Spleen (tissue), 11 donors: ENCODE measurements at regions not wholly inside any gene's neighbourhood (a gene's known extent, or its start where the extent isn't known, plus 50 kb on each side); places are given as distances from the start of the nearest gene placed in this dataset.

ENCODE experiments used
- DNase-seq: peaks from one replicate; pipeline ENCODE4 v3.0.0-alpha.2; 2020
- H3K27ac ChIP-seq, 8 donors: fragments of 200-600 bp; sonication (generic) in 7 of 8; 1 replicate in 4 of 8; 2 replicates in 4 of 8; pipeline versions ENCODE4 v1.5.0 to v1.8.0; 2016 to 2021; ENCODE audit warnings: inconsistent platforms in 4 of 8, mild to moderate bottlenecking in 4 of 8, moderate library complexity in 1 of 8
- H3K27me3 ChIP-seq, 7 donors: fragments of 200-600 bp; sonication (generic) in 6 of 7; replicated peaks in 1 of 7; 1 replicate in 4 of 7; 2 replicates in 3 of 7; pipeline versions ENCODE4 v1.5.0 to v1.8.0; 2016 to 2021; ENCODE audit warnings: inconsistent platforms in 3 of 7, mild to moderate bottlenecking in 1 of 7
- H3K36me3 ChIP-seq, 6 donors: fragments of 200-600 bp; sonication (generic) in 5 of 6; 1 replicate in 4 of 6; 2 replicates in 2 of 6; pipeline versions ENCODE4 v1.5.0 to v1.8.0; 2016 to 2021; ENCODE audit warnings: inconsistent platforms in 2 of 6
- H3K4me1 ChIP-seq, 6 donors: fragments of 200-600 bp; sonication (generic) in 5 of 6; 1 replicate in 3 of 6; 2 replicates in 3 of 6; pipeline versions ENCODE4 v1.5.0 to v1.8.0; 2016 to 2021; ENCODE audit warnings: inconsistent platforms in 3 of 6
- H3K4me3 ChIP-seq, 8 donors: fragments of 200-600 bp; sonication (generic) in 7 of 8; 1 replicate in 4 of 8; 2 replicates in 4 of 8; pipeline versions ENCODE4 v1.5.0 to v1.8.0; 2016 to 2021; ENCODE audit warnings: inconsistent platforms in 4 of 8, mild to moderate bottlenecking in 4 of 8, moderate library complexity in 2 of 8
- H3K9me3 ChIP-seq, 8 donors: fragments of 200-600 bp; sonication (generic) in 7 of 8; 1 replicate in 4 of 8; 2 replicates in 4 of 8; pipeline versions ENCODE4 v1.5.0 to v1.8.0; 2016 to 2021; ENCODE audit warnings: inconsistent platforms in 4 of 8
- POLR2A ChIP-seq, 3 donors: fragments of 450-650 bp; IDR thresholded peaks; one replicate each; pipeline ENCODE4 v1.5.1; 2017; ENCODE audit warnings: antibody characterized with exemption in 3 of 3, mild to moderate bottlenecking in 1 of 3
- POLR2AphosphoS5 ChIP-seq, 3 donors: sonication (generic); formaldehyde crosslinking; IDR thresholded peaks; one replicate each; pipeline ENCODE4 v1.5.1; 2017; ENCODE audit warnings: antibody characterized with exemption in 3 of 3
- WGBS, 5 donors: extraction: QIAGEN DNeasy Blood & Tissue Kit in 3 of 5; methylation state at CpG; one replicate each; pipeline versions ENCODE4 v1.1.5 to v1.1.7; 2013 to 2018; 5-methylcytosine and 5-hydroxymethylcytosine counted together
- intact Hi-C: fragments of 100-400 bp; cut with DNase I; formaldehyde crosslinking; loops from one replicate; pipeline ENCODE4 v1.15.0; 2023; ENCODE audit warnings: low total_unique reads
- TF ChIP-seq, protein P1 (sequence below), 11 experiments: fragments of 200-600 bp in 7 of 11; fragments of 450-650 bp in 4 of 11; sonication (generic) in 4 of 11; IDR thresholded peaks in 8 of 11; conservative IDR thresholded peaks in 3 of 11; 1 replicate in 7 of 11; 2 replicates in 4 of 11; pipeline versions ENCODE4 v1.4.0 to v1.8.0; 2016 to 2021; ENCODE audit warnings: antibody characterized with exemption in 11 of 11, inconsistent platforms in 4 of 11, mild to moderate bottlenecking in 1 of 11
- donor health status: healthy with polysubstance abuse.
- donor health status: DM: no; HTN: no; CAD: no; lungs with moderate emphysema.
- donor health status: DM: no; HTN: no; CAD: no.
- donor health status: Bipolar disorder and iron deficiency.
- donor health status: healthy.
- donor health status: DM: no; HTN: no; CAD: no.
- donor health status: DM: yes; HTN: yes; CAD: no.

- Histone ChIP-seq H3K27me3 (no peaks in the 10 kb centered on the region), H3K4me1 (no peaks in the 10 kb centered on the region), H3K27ac (no peak overlapping the region), H3K36me3 (no peaks in the 10 kb centered on the region), H3K4me3 (no peak overlapping the region), H3K9me3 (peaks cover 0 to 18% (median 0%) of the 10 kb centered on the region in 8 donors)
- TF ChIP-seq POLR2AphosphoS5 (IDR thresholded peaks at IDR 0.05), result no peak
- no peak for TF ChIP-seq POLR2A (IDR thresholded peaks at IDR 0.05)
- TF ChIP-seq, protein P1, sequence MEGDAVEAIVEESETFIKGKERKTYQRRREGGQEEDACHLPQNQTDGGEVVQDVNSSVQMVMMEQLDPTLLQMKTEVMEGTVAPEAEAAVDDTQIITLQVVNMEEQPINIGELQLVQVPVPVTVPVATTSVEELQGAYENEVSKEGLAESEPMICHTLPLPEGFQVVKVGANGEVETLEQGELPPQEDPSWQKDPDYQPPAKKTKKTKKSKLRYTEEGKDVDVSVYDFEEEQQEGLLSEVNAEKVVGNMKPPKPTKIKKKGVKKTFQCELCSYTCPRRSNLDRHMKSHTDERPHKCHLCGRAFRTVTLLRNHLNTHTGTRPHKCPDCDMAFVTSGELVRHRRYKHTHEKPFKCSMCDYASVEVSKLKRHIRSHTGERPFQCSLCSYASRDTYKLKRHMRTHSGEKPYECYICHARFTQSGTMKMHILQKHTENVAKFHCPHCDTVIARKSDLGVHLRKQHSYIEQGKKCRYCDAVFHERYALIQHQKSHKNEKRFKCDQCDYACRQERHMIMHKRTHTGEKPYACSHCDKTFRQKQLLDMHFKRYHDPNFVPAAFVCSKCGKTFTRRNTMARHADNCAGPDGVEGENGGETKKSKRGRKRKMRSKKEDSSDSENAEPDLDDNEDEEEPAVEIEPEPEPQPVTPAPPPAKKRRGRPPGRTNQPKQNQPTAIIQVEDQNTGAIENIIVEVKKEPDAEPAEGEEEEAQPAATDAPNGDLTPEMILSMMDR (IDR thresholded peaks at IDR 0.05 in 8 of 11, conservative IDR thresholded peaks at IDR 0.05 in 3 of 11), result no peak
- 74 to 87% (median 77%) methylated on average over 5 of the region's 5 CpGs for WGBS, 5 donors
- intact Hi-C loops, result no loop called here
- DNase-seq, result no peak
These were observed 2458.3 kb upstream of the PCDH20 start for GRCh38 chr13:63873936-63874335.

GRCh38 chr13:63864171-63864902, 2448.7 kb upstream of the PCDH20 start:
- Histone ChIP-seq H3K4me1 (no peaks in the 10 kb centered on the region), H3K36me3 (no peaks in the 10 kb centered on the region), H3K4me3 (no peak overlapping the region), H3K27ac (no peak overlapping the region), H3K9me3 (peaks cover 0 to 9% (median 0%) of the 10 kb centered on the region in 8 donors), H3K27me3 (no peaks in the 10 kb centered on the region)
- TF ChIP-seq POLR2AphosphoS5 (IDR thresholded peaks at IDR 0.05), result no peak
- no peak for TF ChIP-seq POLR2A (IDR thresholded peaks at IDR 0.05)
- TF ChIP-seq, protein P1 (IDR thresholded peaks at IDR 0.05 in 8 of 11, conservative IDR thresholded peaks at IDR 0.05 in 3 of 11), result no peak
- no peak for DNase-seq
- intact Hi-C loops, result no loop called here
- WGBS, 5 donors, result 78 to 88% (median 81%) methylated on average over 3 of the region's 3 CpGs

- Histone ChIP-seq H3K36me3 (no peaks in the 10 kb centered on the region), H3K27me3 (no peaks in the 10 kb centered on the region), H3K4me3 (no peak overlapping the region), H3K9me3 (peaks cover 0 to 6% (median 0%) of the 10 kb centered on the region in 8 donors), H3K27ac (no peak overlapping the region), H3K4me1 (no peaks in the 10 kb centered on the region)
- no peak for DNase-seq
- 73 to 85% (median 76%) methylated on average over 7 of the region's 7 CpGs for WGBS, 5 donors
- TF ChIP-seq POLR2A (IDR thresholded peaks at IDR 0.05) (no peak), POLR2AphosphoS5 (IDR thresholded peaks at IDR 0.05) (no peak)
- TF ChIP-seq, protein P1 (IDR thresholded peaks at IDR 0.05 in 8 of 11, conservative IDR thresholded peaks at IDR 0.05 in 3 of 11), result no peak
- intact Hi-C loops, result no loop called here
These were observed 2439.9 kb upstream of the PCDH20 start for GRCh38 chr13:63855457-63856118.

- intact Hi-C loops, result no loop called here
- TF ChIP-seq POLR2AphosphoS5 (IDR thresholded peaks at IDR 0.05) (no peak), POLR2A (IDR thresholded peaks at IDR 0.05) (no peak)
- TF ChIP-seq, protein P1 (IDR thresholded peaks at IDR 0.05 in 8 of 11, conservative IDR thresholded peaks at IDR 0.05 in 3 of 11), result no peak
- Histone ChIP-seq H3K27ac (no peak overlapping the region), H3K27me3 (no peaks in the 10 kb centered on the region), H3K4me1 (no peaks in the 10 kb centered on the region), H3K36me3 (no peaks in the 10 kb centered on the region), H3K9me3 (no peaks in the 10 kb centered on the region), H3K4me3 (no peak overlapping the region)
- WGBS, 5 donors, result 71 to 91% (median 79%) methylated on average over 2 of the region's 2 CpGs
- no peak for DNase-seq
These were observed 2438.2 kb upstream of the PCDH20 start for GRCh38 chr13:63853816-63854215.
